Right lobe of liver (tissue), 6 donors: ENCODE measurements at regions not wholly inside any gene's neighbourhood (a gene's known extent, or its start where the extent isn't known, plus 50 kb on each side); places are given as distances from the start of the nearest gene placed in this dataset.

Experiments
- ATAC-seq, 4 donors: fragments of 200-7000 bp; cut with Tn5 transposase; one replicate each; pipeline ENCODE4 v1.9.1; 2020; ENCODE audit warnings: mild to moderate bottlenecking in 4 of 4, moderate library complexity in 4 of 4
- DNase-seq, 3 donors: peaks; one replicate each; pipeline ENCODE4 v3.0.0-alpha.2; 2020
- H3K27ac ChIP-seq, 3 donors: fragments of 200-600 bp; one replicate each; pipeline ENCODE4 v1.8.0; 2022
- H3K27me3 ChIP-seq, 2 donors: fragments of 200-600 bp; one replicate each; pipeline ENCODE4 v1.8.0; 2022
- H3K36me3 ChIP-seq, 4 donors: fragments of 200-600 bp; sonication (generic) in 1 of 4; one replicate each; pipeline versions ENCODE4 v1.5.1 to v1.8.0; 2017 to 2022; ENCODE audit warnings: control low read depth in 1 of 4
- H3K4me1 ChIP-seq, 4 donors: fragments of 200-600 bp; sonication (generic) in 1 of 4; one replicate each; pipeline versions ENCODE4 v1.5.1 to v1.8.0; 2017 to 2022; ENCODE audit warnings: control low read depth in 1 of 4
- H3K4me3 ChIP-seq, 3 donors: fragments of 200-600 bp; one replicate each; pipeline ENCODE4 v1.8.0; 2022
- H3K9me3 ChIP-seq, 4 donors: fragments of 200-600 bp; sonication (generic) in 1 of 4; one replicate each; pipeline versions ENCODE4 v1.5.1 to v1.8.0; 2017 to 2022; ENCODE audit warnings: control low read depth in 1 of 4
- POLR2A ChIP-seq: fragments of 450-650 bp; IDR thresholded peaks from one replicate; pipeline ENCODE4 v1.6.1; 2017; ENCODE audit warnings: antibody characterized with exemption, mild to moderate bottlenecking
- WGBS: methylation state at CpG from one replicate; pipeline ENCODE4 v1.1.6; 2018; ENCODE audit warnings: low coverage, low lambda C conversion rate; ENCODE audit not compliant: insufficient coverage; ENCODE audit errors: missing lambda C conversion rate; 5-methylcytosine and 5-hydroxymethylcytosine counted together
- intact Hi-C, 2 donors: fragments of 100-400 bp; cut with DNase I; formaldehyde crosslinking; loops; one replicate each; pipeline versions ENCODE4 v1.11.2 to v1.14.1; 2022
- TF ChIP-seq, protein P1 (sequence below), 4 donors: fragments of 200-600 bp in 3 of 4; fragments of 450-650 bp in 1 of 4; IDR thresholded peaks; one replicate each; pipeline versions ENCODE4 v1.5.1 to v1.8.0; 2016 to 2022; ENCODE audit warnings: antibody characterized with exemption in 4 of 4, mild to moderate bottlenecking in 2 of 4
- donor health status: DM: no; HTN: yes; CAD: no.
- donor health status: DM: no; HTN: no; CAD: no.
- donor health status: DM: no; HTN: no; CAD: no.
- donor health status: DM: no; HTN: yes; CAD: no.
- donor health status: DM: no; HTN: yes; CAD: no.

DNA sequence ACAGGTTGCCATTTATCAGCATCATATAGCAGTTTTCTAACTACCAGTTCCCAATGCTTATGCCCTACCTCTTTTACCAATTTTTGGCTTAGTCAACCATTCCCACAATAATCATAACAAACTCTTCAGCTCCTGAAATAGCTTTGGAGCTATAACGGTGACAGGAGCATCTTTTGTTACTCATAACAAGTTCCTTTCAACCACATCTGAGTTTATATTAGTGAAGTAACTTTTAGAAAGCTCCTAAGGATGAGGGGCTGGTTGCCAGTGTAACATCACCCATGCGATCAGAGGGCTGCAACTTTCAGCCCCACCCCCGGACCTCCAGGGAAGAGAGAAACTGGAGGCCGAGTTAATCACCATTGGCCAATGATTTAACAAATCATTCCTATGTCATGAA lies 495.3 kb upstream of the RASGRP1 start:
- TF ChIP-seq, protein P1, sequence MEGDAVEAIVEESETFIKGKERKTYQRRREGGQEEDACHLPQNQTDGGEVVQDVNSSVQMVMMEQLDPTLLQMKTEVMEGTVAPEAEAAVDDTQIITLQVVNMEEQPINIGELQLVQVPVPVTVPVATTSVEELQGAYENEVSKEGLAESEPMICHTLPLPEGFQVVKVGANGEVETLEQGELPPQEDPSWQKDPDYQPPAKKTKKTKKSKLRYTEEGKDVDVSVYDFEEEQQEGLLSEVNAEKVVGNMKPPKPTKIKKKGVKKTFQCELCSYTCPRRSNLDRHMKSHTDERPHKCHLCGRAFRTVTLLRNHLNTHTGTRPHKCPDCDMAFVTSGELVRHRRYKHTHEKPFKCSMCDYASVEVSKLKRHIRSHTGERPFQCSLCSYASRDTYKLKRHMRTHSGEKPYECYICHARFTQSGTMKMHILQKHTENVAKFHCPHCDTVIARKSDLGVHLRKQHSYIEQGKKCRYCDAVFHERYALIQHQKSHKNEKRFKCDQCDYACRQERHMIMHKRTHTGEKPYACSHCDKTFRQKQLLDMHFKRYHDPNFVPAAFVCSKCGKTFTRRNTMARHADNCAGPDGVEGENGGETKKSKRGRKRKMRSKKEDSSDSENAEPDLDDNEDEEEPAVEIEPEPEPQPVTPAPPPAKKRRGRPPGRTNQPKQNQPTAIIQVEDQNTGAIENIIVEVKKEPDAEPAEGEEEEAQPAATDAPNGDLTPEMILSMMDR (IDR thresholded peaks at IDR 0.05) = no peak
- TF ChIP-seq POLR2A = no peak
- 62% methylated on average over 4 of the region's 4 CpGs for WGBS
- H3K27ac ChIP-seq = no peak overlapping the region
- ATAC-seq (no peak), DNase-seq (no peak)
- H3K36me3 ChIP-seq = no peaks in the 10 kb centered on the region
- H3K4me3 ChIP-seq = no peak overlapping the region
- no peaks in the 10 kb centered on the region for H3K9me3 ChIP-seq
- no peaks in the 10 kb centered on the region for H3K4me1 ChIP-seq
- H3K27me3 ChIP-seq = no peaks in the 10 kb centered on the region
- intact Hi-C loops = no loop called here

DNA sequence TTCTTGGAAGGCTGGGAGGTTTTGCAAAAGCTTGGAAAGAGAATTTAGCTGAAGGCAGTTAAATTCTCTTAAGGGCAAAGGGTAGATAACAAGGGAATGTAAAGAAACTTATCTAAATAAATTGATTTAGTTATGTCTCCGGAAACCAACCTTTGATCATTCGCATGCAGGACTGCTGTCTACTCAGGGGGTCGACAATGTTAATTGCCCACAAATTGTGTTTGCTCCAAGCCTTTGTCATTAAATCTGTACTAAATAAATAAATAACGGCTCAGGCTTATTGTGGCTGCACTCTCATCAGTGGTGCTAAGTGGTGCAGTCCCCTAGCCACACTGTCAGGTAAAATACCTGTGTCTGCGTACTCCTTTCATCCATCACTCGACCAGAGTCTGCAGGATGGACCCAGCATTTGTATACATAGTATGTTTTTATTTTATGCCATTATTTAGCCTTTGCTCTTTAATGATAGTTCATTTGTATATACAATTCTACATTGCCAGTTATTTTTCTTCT lies 497.4 kb upstream of the RASGRP1 start:
- no peak for DNase-seq
- no peaks in the 10 kb centered on the region for H3K4me1 ChIP-seq
- ATAC-seq = no peak
- H3K27me3 ChIP-seq = no peaks in the 10 kb centered on the region
- H3K9me3 ChIP-seq = no peaks in the 10 kb centered on the region
- intact Hi-C loops = no loop called here
- TF ChIP-seq, protein P1 (IDR thresholded peaks at IDR 0.05) = no peak
- TF ChIP-seq POLR2A = no peak
- WGBS = 38% methylated on average over 6 of the region's 6 CpGs
- no peaks in the 10 kb centered on the region for H3K36me3 ChIP-seq
- no peak overlapping the region for H3K4me3 ChIP-seq
- H3K27ac ChIP-seq = no peak overlapping the region

DNA sequence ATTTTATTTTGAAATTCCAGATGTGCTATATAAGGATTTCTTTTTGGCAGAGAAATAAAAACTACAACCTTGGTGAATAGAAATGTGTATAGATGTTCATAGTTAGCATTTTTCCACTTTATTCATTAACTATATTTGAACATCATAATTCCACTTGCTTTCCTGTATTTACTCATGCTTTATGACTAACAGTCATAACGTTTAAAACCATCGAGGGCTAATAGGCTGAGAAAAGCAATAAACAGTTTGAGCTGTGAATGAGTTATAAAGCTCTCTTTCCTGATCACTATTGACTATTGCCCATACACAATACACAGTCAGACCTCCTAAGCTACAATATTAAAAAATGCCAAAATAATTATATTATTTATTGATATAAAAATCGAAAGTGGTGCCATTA lies 502.1 kb upstream of the RASGRP1 start:
- H3K27ac ChIP-seq = no peak overlapping the region
- no peaks in the 10 kb centered on the region for H3K4me1 ChIP-seq
- ATAC-seq (no peak), DNase-seq (no peak)
- intact Hi-C loops = no loop called here
- H3K9me3 ChIP-seq = no peaks in the 10 kb centered on the region
- TF ChIP-seq POLR2A = no peak
- TF ChIP-seq, protein P1 (IDR thresholded peaks at IDR 0.05) = no peak
- no peaks in the 10 kb centered on the region for H3K36me3 ChIP-seq
- WGBS = 40% methylated on average over 3 of the region's 3 CpGs
- no peak overlapping the region for H3K4me3 ChIP-seq
- H3K27me3 ChIP-seq = no peaks in the 10 kb centered on the region

DNA sequence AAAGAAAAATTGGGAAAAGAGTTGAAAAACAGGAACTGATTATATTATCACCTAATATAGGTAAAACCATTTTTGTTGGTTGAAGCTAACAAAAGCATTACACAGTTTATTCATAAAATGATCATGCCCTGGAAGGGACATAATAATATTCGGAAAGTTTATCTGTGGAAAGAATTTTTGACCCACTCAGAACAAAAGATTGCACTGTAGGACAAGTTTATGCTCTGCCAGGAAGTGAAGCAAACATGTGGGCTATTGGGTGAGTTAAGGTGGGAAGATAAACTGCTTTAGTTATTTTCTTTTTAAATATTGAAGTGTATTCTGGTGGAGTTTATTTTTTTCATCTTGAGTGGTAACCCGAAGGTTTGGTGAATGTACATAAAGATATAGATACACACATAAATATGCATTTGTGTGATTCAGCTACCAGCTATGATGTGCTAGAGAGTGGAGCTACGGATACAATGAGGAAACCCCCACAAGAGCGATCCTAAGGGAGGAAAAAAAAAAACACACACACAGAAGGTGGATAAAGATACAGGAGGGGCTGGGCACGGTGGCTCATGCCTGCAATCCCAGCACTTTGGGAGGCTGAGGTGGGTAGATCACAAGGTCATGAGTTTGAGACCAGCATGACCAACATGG lies 506.4 kb upstream of the THBS1 start:
- DNase-seq = no peak
- ATAC-seq = no peak
- TF ChIP-seq, protein P1 (IDR thresholded peaks at IDR 0.05) = no peak
- no peak for TF ChIP-seq POLR2A
- H3K36me3 ChIP-seq = no peaks in the 10 kb centered on the region
- H3K27ac ChIP-seq = no peak overlapping the region
- no peaks in the 10 kb centered on the region for H3K4me1 ChIP-seq
- WGBS = 54% methylated on average over 5 of the region's 5 CpGs
- intact Hi-C loops = no loop called here
- no peak overlapping the region for H3K4me3 ChIP-seq
- no peaks in the 10 kb centered on the region for H3K27me3 ChIP-seq
- H3K9me3 ChIP-seq = no peaks in the 10 kb centered on the region
